GM12878 (cell line): ENCODE measurements at regions not wholly inside any gene's neighbourhood (a gene's known extent, or its start where the extent isn't known, plus 50 kb on each side); places are given as distances from the start of the nearest gene placed in this dataset.

Experiments
- ATAC-seq: fragments of 200-7000 bp; cut with Tn5 transposase; 3 replicates; pipeline ENCODE4 v1.9.1; 2020; ENCODE audit warnings: mild to moderate bottlenecking, moderate library complexity
- BruUV-seq: library from RNA; stranded (reverse); fragments of 400-500 nt; replicated peaks from 2 replicates; lab custom pipeline; 2021; lab: Mats Ljungman, UMichigan
- CTCF ChIA-PET: fragments of 300-600 bp; sonication (Branson Sonifier 250); formaldehyde crosslinking; extraction: SDS; loops from one replicate; lab custom pipeline; 2021; ENCODE audit warnings: inconsistent platforms; lab: Yijun Ruan, JAX
- POLR2A ChIA-PET: fragments of 350-600 bp; formaldehyde crosslinking; extraction: SDS; loops from one replicate; lab custom pipeline; 2021; ENCODE audit warnings: inconsistent platforms; lab: Charles Lee
- RAD21 ChIA-PET: fragments of 300-600 bp; sonication (Branson Sonifier 250); formaldehyde crosslinking; loops from one replicate; lab custom pipeline; 2023; ENCODE audit warnings: antibody characterized with exemption; ENCODE audit not compliant: unreplicated experiment; lab: Charles Lee
- SMC1A ChIA-PET: fragments of 300-600 bp; sonication (Branson Sonifier 250); formaldehyde crosslinking; loops from one replicate; lab custom pipeline; 2023; ENCODE audit not compliant: unreplicated experiment, uncharacterized antibody; lab: Charles Lee
- DNase-seq: peaks from one replicate; pipeline ENCODE4 v3.0.0-alpha.2; 2011; ENCODE audit warnings: low read depth, low spot score
- FAIRE-seq: peaks from 3 replicates; lab custom pipeline; 2011; peaks lifted over from hg19 to GRCh38; lab: Jason Lieb, UNC
- H2AFZ ChIP-seq: 2 replicates; pipeline ENCODE4 v1.6.0; 2011; ENCODE audit warnings: low read depth, low read length, control low read depth; ENCODE audit not compliant: control insufficient read depth
- H3K27ac ChIP-seq: 2 replicates; pipeline ENCODE4 v1.5.1; 2011; ENCODE audit warnings: control low read depth; ENCODE audit not compliant: control insufficient read depth, insufficient read depth
- H3K27me3 ChIP-seq, 2 experiments: replicated peaks in 1 of 2; 2 replicates each; pipeline versions ENCODE4 v1.6.0 to v1.6.1; 2011; ENCODE audit warnings: low read length in 1 of 2; ENCODE audit not compliant: control insufficient read depth in 2 of 2, insufficient read depth in 2 of 2
- H3K36me3 ChIP-seq, 2 experiments: 2 replicates each; pipeline ENCODE4 v1.5.1; 2011; ENCODE audit warnings: low read length in 1 of 2; ENCODE audit not compliant: control insufficient read depth in 2 of 2, insufficient read depth in 2 of 2
- H3K4me1 ChIP-seq: 2 replicates; pipeline ENCODE4 v1.6.1; 2011; ENCODE audit warnings: mild to moderate bottlenecking, low read length, moderate library complexity, mixed read lengths; ENCODE audit not compliant: control insufficient read depth, insufficient read depth
- H3K4me2 ChIP-seq: 2 replicates; pipeline ENCODE4 v1.6.0; 2011; ENCODE audit warnings: control low read depth; ENCODE audit not compliant: control insufficient read depth, insufficient read depth
- H3K4me3 ChIP-seq: fragments of 200-600 bp; sonication (generic); 2 replicates; pipeline ENCODE4 v1.5.1; 2016
- H3K79me2 ChIP-seq: 2 replicates; pipeline ENCODE4 v1.6.0; 2011; ENCODE audit warnings: low read length; ENCODE audit not compliant: control insufficient read depth, insufficient read depth
- H3K9ac ChIP-seq: 2 replicates; pipeline ENCODE4 v1.8.0; 2011; ENCODE audit warnings: low read length, control low read depth, mixed read lengths; ENCODE audit not compliant: control insufficient read depth, insufficient read depth
- H3K9me3 ChIP-seq: replicated peaks from 3 replicates; pipeline ENCODE4 v1.5.1; 2011; ENCODE audit warnings: mild to moderate bottlenecking, low read length; ENCODE audit not compliant: control insufficient read depth, insufficient read depth
- H4K20me1 ChIP-seq: 2 replicates; pipeline ENCODE4 v1.6.0; 2011; ENCODE audit not compliant: control insufficient read depth, insufficient read depth
- CEBPB ChIP-seq, 2 experiments: fragments of 150-350 bp in 1 of 2; IDR thresholded peaks; 2 replicates each; pipeline ENCODE4 v1.6.1; 2012 to 2014; ENCODE audit warnings: low read depth in 2 of 2, low read length in 2 of 2, borderline replicate concordance in 1 of 2, inconsistent platforms in 1 of 2
- CHD2 ChIP-seq: IDR thresholded peaks from 2 replicates; pipeline ENCODE4 v1.6.1; 2011; ENCODE audit warnings: low read depth, low read length, improper control_type of control experiment, borderline replicate concordance
- HDAC2 ChIP-seq: fragments of 200-600 bp; sonication (generic); IDR thresholded peaks from 2 replicates; pipeline ENCODE4 v1.6.1; 2017
- JUNB ChIP-seq: IDR thresholded peaks from 2 replicates; pipeline ENCODE4 v1.6.1; 2016; ENCODE audit warnings: antibody characterized with exemption, mild to moderate bottlenecking
- KDM1A ChIP-seq: fragments of 200-600 bp; sonication (generic); IDR thresholded peaks from 2 replicates; pipeline ENCODE4 v1.6.1; 2016; ENCODE audit warnings: borderline replicate concordance
- NR2C2 ChIP-seq: IDR thresholded peaks from 2 replicates; pipeline ENCODE4 v1.6.1; 2011; ENCODE audit warnings: borderline replicate concordance, low read depth; ENCODE audit not compliant: control insufficient read depth, insufficient read length
- POLR2A ChIP-seq: IDR thresholded peaks from 2 replicates; pipeline ENCODE4 v1.6.1; 2011; ENCODE audit warnings: low read depth, mild to moderate bottlenecking, low read length
- RELA ChIP-seq: fragments of 450-650 bp; IDR thresholded peaks from 2 replicates; pipeline ENCODE4 v1.8.0; 2014; ENCODE audit warnings: borderline replicate concordance; ENCODE audit not compliant: partially characterized antibody
- REST ChIP-seq: IDR thresholded peaks from 2 replicates; pipeline ENCODE4 v1.6.1; 2012; ENCODE audit warnings: mild to moderate bottlenecking, low read depth, low read length
- TCF12 ChIP-seq: IDR thresholded peaks from 2 replicates; pipeline ENCODE4 v1.6.1; 2011; ENCODE audit warnings: low read depth, mild to moderate bottlenecking, low read length
- YY1 ChIP-seq: IDR thresholded peaks from 2 replicates; pipeline ENCODE4 v1.6.1; 2011; ENCODE audit warnings: low read depth, mild to moderate bottlenecking, low read length
- WGBS: methylation state at CpG from one replicate; pipeline ENCODE4 v1.1.6; 2016; ENCODE audit warnings: low lambda C conversion rate; ENCODE audit not compliant: insufficient replicate concordance, insufficient coverage; ENCODE audit errors: missing lambda C conversion rate; 5-methylcytosine and 5-hydroxymethylcytosine counted together
- in situ Hi-C: fragments of 300-500 bp; cut with MboI; formaldehyde crosslinking; loops from 9 replicates; pipeline ENCODE4 v1.14.3; 2018; ENCODE audit warnings: mixed read lengths
- intact Hi-C: fragments of 100-400 bp; cut with micrococcal nuclease; formaldehyde crosslinking; loops from one replicate; pipeline ENCODE4 v1.14.2; 2022; ENCODE audit not compliant: unreplicated experiment
- TF ChIP-seq, protein P1 (sequence below): IDR thresholded peaks from 2 replicates; pipeline ENCODE4 v1.6.1; 2011; ENCODE audit warnings: borderline replicate concordance, low read depth, mild to moderate bottlenecking, moderate library complexity, low read length; ENCODE audit not compliant: insufficient read depth, poor library complexity, severe bottlenecking

- no peak for FAIRE-seq
- H3K4me2 ChIP-seq, result no peak overlapping the region
- TF ChIP-seq, protein P1, sequence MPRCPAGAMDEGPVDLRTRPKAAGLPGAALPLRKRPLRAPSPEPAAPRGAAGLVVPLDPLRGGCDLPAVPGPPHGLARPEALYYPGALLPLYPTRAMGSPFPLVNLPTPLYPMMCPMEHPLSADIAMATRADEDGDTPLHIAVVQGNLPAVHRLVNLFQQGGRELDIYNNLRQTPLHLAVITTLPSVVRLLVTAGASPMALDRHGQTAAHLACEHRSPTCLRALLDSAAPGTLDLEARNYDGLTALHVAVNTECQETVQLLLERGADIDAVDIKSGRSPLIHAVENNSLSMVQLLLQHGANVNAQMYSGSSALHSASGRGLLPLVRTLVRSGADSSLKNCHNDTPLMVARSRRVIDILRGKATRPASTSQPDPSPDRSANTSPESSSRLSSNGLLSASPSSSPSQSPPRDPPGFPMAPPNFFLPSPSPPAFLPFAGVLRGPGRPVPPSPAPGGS, result no peak
- TF ChIP-seq REST (no peak), CEBPB (IDR thresholded peaks at IDR 0.05; ENCODE audit: borderline replicate concordance in 1 of 2, low read depth in 2 of 2, low read length in 2 of 2) (no peak), CHD2 (no peak), YY1 (no peak), RELA (no peak), TCF12 (no peak), POLR2A (no peak), NR2C2 (no peak), HDAC2 (no peak), KDM1A (no peak), JUNB (no peak)
- TF ChIP-seq, all 136 proteins: peak for 0
- ChIA-PET RAD21 (no interaction called here), SMC1A (no interaction called here), POLR2A (no interaction called here), CTCF (no interaction called here)
- ATAC-seq (no peak), DNase-seq (no peak)
- 33% methylated on average over 1 of the region's 1 CpG for WGBS
- intact Hi-C loops (no loop called here), in situ Hi-C loops (no loop called here)
- H4K20me1 ChIP-seq, result no peaks in the 10 kb centered on the region
- no peak overlapping the region for H3K9ac ChIP-seq
- no peak overlapping the region for H2AFZ ChIP-seq
- no peaks in the 10 kb centered on the region for H3K4me1 ChIP-seq
- H3K27ac ChIP-seq, result no peak overlapping the region
- H3K4me3 ChIP-seq, result no peak overlapping the region
- H3K79me2 ChIP-seq, result no peaks in the 10 kb centered on the region
- no peaks in the 10 kb centered on the region for H3K27me3 ChIP-seq
- H3K36me3 ChIP-seq, result no peaks in the 10 kb centered on the region
- no peaks in the 10 kb centered on the region for H3K9me3 ChIP-seq
- no TSS peak for BruUV-seq
Measured at GRCh38 chr18:986552-986951, 81.9 kb downstream of the ADCYAP1 start.
